Panc1 (cell line): ENCODE measurements at regions not wholly inside any gene's neighbourhood (a gene's known extent, or its start where the extent isn't known, plus 50 kb on each side); places are given as distances from the start of the nearest gene placed in this dataset.

ENCODE experiments used
- ATAC-seq: fragments of 200-7000 bp; cut with Tn5 transposase; 2 replicates; pipeline ENCODE4 v1.9.1; 2020; ENCODE audit warnings: mild to moderate bottlenecking, moderate library complexity
- BruUV-seq: library from RNA; stranded (reverse); fragments of 400-500 nt; replicated peaks from 2 replicates; lab custom pipeline; 2021; lab: Mats Ljungman, UMichigan
- CTCF ChIA-PET: fragments of 300-600 bp; sonication (Branson Sonifier 250); formaldehyde crosslinking; loops from one replicate; lab custom pipeline; 2022; ENCODE audit warnings: antibody characterized with exemption; lab: Charles Lee
- POLR2A ChIA-PET: fragments of 300-600 bp; sonication (Branson Sonifier 250); formaldehyde crosslinking; loops from one replicate; lab custom pipeline; 2022; ENCODE audit warnings: antibody characterized with exemption; lab: Charles Lee
- DNase-seq: peaks from one replicate; pipeline ENCODE4 v3.0.0-alpha.2; 2010; ENCODE audit warnings: low read depth, low spot score
- H3K27ac ChIP-seq: 2 replicates; pipeline ENCODE4 v1.5.1; 2011; ENCODE audit warnings: mild to moderate bottlenecking, low read length, inconsistent platforms
- H3K27me3 ChIP-seq: fragments of 200-500 bp; sonication (Bioruptor generic); 2 replicates; pipeline ENCODE4 v1.6.0; 2014; ENCODE audit warnings: low read length, inconsistent platforms; ENCODE audit not compliant: control insufficient read depth, insufficient read depth
- H3K36me3 ChIP-seq: fragments of 200-500 bp; sonication (Bioruptor generic); 2 replicates; pipeline ENCODE4 v1.5.1; 2014; ENCODE audit warnings: inconsistent platforms, mild to moderate bottlenecking, low read length, moderate library complexity; ENCODE audit not compliant: control insufficient read depth, insufficient read depth
- H3K4me1 ChIP-seq: 2 replicates; pipeline ENCODE4 v1.5.1; 2011; ENCODE audit warnings: inconsistent platforms, mild to moderate bottlenecking, low read length, moderate library complexity; ENCODE audit not compliant: control insufficient read depth, insufficient read depth
- H3K4me3 ChIP-seq, 2 experiments: 2 replicates each; pipeline ENCODE4 v1.5.1; 2011 to 2012; ENCODE audit warnings: low read depth in 2 of 2, low read length in 2 of 2, mild to moderate bottlenecking in 2 of 2, inconsistent platforms in 1 of 2, moderate library complexity in 1 of 2
- H3K9me3 ChIP-seq: fragments of 200-500 bp; sonication (Bioruptor generic); 2 replicates; pipeline ENCODE4 v1.5.1; 2014; ENCODE audit warnings: low read depth, mild to moderate bottlenecking, inconsistent platforms, low read length, moderate library complexity; ENCODE audit not compliant: control insufficient read depth, insufficient read depth
- POLR2AphosphoS5 ChIP-seq: IDR thresholded peaks from 2 replicates; pipeline ENCODE4 v1.6.1; 2012; ENCODE audit warnings: mild to moderate bottlenecking, low read depth, low read length, moderate library complexity
- SIN3A ChIP-seq: IDR thresholded peaks from 2 replicates; pipeline ENCODE4 v1.6.1; 2012; ENCODE audit warnings: low read depth, mild to moderate bottlenecking, low read length, moderate library complexity, borderline replicate concordance; ENCODE audit not compliant: insufficient read depth
- TCF7L2 ChIP-seq: IDR thresholded peaks from 2 replicates; pipeline ENCODE4 v1.6.1; 2011; ENCODE audit warnings: mild to moderate bottlenecking, low read depth, low read length, inconsistent platforms
- in situ Hi-C: cut with HindIII; loops from 2 replicates; pipeline ENCODE4 v1.10.0; 2016; ENCODE audit warnings: low sequenced_read_pairs, low pct_unique_long_range_greater_than_20kb
- intact Hi-C: fragments of 100-400 bp; cut with micrococcal nuclease; formaldehyde crosslinking; loops from one replicate; pipeline ENCODE4 v1.10.0; 2022; ENCODE audit not compliant: unreplicated experiment
- TF ChIP-seq, protein P1 (sequence below), 2 experiments: IDR thresholded peaks; 2 replicates each; pipeline ENCODE4 v1.6.1; 2011 to 2012; ENCODE audit warnings: low read depth in 2 of 2, control low read depth in 1 of 2, low read length in 1 of 2, mild to moderate bottlenecking in 1 of 2, moderate library complexity in 1 of 2; ENCODE audit not compliant: insufficient read depth in 1 of 2
- TF ChIP-seq, protein P2 (sequence below): fragments of 450-650 bp; IDR thresholded peaks from 2 replicates; pipeline ENCODE4 v1.5.1; 2017; ENCODE audit warnings: mild to moderate bottlenecking

DNA sequence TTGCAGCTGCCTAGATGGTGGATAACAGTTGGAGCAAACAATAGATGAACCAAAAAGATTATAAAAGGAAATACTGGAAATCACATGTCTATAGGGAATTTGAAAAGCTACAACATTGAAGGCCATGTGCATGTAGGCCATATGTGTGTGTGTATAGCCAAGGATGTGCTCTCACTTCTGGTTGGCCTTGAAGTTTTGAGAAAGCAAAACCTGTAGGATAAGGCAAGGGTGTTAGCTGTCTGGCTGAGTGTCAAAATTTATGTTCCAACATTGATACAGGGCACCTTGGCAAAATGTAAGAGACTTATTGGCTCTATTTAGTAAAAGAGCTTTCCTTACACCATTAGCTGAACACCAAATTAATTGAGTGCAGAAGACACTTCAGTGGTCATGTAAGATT, 1723.6 kb upstream of the PCDH20 start:
- POLR2A ChIA-PET: no interaction called here
- intact Hi-C loops: no loop called here
- DNase-seq (no peak), ATAC-seq (no peak)
- CTCF ChIA-PET: interaction anchor here (0.6 kb wide), 1 partner anchor 1495 kb away, joined by 9 read pairs; no protein-coding TSS in a partner anchor
- TF ChIP-seq, protein P1, sequence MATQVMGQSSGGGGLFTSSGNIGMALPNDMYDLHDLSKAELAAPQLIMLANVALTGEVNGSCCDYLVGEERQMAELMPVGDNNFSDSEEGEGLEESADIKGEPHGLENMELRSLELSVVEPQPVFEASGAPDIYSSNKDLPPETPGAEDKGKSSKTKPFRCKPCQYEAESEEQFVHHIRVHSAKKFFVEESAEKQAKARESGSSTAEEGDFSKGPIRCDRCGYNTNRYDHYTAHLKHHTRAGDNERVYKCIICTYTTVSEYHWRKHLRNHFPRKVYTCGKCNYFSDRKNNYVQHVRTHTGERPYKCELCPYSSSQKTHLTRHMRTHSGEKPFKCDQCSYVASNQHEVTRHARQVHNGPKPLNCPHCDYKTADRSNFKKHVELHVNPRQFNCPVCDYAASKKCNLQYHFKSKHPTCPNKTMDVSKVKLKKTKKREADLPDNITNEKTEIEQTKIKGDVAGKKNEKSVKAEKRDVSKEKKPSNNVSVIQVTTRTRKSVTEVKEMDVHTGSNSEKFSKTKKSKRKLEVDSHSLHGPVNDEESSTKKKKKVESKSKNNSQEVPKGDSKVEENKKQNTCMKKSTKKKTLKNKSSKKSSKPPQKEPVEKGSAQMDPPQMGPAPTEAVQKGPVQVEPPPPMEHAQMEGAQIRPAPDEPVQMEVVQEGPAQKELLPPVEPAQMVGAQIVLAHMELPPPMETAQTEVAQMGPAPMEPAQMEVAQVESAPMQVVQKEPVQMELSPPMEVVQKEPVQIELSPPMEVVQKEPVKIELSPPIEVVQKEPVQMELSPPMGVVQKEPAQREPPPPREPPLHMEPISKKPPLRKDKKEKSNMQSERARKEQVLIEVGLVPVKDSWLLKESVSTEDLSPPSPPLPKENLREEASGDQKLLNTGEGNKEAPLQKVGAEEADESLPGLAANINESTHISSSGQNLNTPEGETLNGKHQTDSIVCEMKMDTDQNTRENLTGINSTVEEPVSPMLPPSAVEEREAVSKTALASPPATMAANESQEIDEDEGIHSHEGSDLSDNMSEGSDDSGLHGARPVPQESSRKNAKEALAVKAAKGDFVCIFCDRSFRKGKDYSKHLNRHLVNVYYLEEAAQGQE (IDR thresholded peaks at IDR 0.05; ENCODE audit: insufficient read depth in 1 of 2, low read depth in 2 of 2, low read length in 1 of 2): no peak
- TF ChIP-seq TCF7L2 (no peak), POLR2AphosphoS5 (no peak), SIN3A (no peak)
- TF ChIP-seq, protein P2, sequence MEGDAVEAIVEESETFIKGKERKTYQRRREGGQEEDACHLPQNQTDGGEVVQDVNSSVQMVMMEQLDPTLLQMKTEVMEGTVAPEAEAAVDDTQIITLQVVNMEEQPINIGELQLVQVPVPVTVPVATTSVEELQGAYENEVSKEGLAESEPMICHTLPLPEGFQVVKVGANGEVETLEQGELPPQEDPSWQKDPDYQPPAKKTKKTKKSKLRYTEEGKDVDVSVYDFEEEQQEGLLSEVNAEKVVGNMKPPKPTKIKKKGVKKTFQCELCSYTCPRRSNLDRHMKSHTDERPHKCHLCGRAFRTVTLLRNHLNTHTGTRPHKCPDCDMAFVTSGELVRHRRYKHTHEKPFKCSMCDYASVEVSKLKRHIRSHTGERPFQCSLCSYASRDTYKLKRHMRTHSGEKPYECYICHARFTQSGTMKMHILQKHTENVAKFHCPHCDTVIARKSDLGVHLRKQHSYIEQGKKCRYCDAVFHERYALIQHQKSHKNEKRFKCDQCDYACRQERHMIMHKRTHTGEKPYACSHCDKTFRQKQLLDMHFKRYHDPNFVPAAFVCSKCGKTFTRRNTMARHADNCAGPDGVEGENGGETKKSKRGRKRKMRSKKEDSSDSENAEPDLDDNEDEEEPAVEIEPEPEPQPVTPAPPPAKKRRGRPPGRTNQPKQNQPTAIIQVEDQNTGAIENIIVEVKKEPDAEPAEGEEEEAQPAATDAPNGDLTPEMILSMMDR: no peak
- no TSS peak for BruUV-seq
- Histone ChIP-seq H3K4me3 (no peak overlapping the region), H3K9me3 (no peaks in the 10 kb centered on the region; the same call in 1 of the 2 replicates), H3K27me3 (no peaks in the 10 kb centered on the region), H3K27ac (no peak overlapping the region), H3K36me3 (no peaks in the 10 kb centered on the region), H3K4me1 (no peaks in the 10 kb centered on the region)
- in situ Hi-C loops: no loop called here

DNA sequence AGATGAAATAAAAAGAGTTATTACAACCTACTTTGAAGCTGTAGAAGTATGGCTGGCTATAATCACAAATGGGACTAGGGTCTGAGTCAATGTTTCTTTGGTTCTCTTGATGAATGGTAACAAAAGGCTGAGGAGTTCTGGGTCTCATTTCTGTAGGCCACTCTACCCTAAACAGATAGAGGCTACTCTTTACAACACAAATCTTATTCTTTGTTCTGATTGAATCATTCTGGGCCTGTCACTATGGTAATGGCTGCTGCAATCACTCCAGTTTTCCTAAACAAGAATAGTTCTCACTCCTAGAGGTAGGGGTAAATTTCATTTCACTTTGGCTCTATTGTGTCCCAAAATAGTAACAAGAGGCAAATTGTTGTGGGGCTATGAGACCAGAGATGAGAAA, 1714.3 kb upstream of the PCDH20 start:
- Histone ChIP-seq H3K9me3 (no peaks in the 10 kb centered on the region), H3K27me3 (no peaks in the 10 kb centered on the region), H3K4me1 (no peaks in the 10 kb centered on the region), H3K27ac (no peak overlapping the region), H3K36me3 (no peaks in the 10 kb centered on the region), H3K4me3 (no peak overlapping the region)
- ATAC-seq (no peak), DNase-seq (no peak)
- in situ Hi-C loops (no loop called here), intact Hi-C loops (no loop called here)
- no peak for TF ChIP-seq TCF7L2
- TF ChIP-seq, protein P2: no peak
- no peak for TF ChIP-seq POLR2AphosphoS5
- no peak for TF ChIP-seq SIN3A
- TF ChIP-seq, protein P1 (IDR thresholded peaks at IDR 0.05; ENCODE audit: insufficient read depth in 1 of 2, low read depth in 2 of 2, low read length in 1 of 2): no peak
- POLR2A ChIA-PET: no interaction called here
- CTCF ChIA-PET: no interaction called here
- no TSS peak for BruUV-seq
